NCI-H345 (cell line): ENCODE measurements at regions not wholly inside any gene's neighbourhood (a gene's known extent, or its start where the extent isn't known, plus 50 kb on each side); places are given as distances from the start of the nearest gene placed in this dataset.
"Not testable (repeated sequence)": the region's sequence is repeated elsewhere in the genome, so short reads cannot be mapped to it uniquely, and the experiment has no call there.

Experiments used
- DNase-seq: peaks from one replicate; lab custom pipeline; 2025; lab: John Stamatoyannopoulos, UW

DNA sequence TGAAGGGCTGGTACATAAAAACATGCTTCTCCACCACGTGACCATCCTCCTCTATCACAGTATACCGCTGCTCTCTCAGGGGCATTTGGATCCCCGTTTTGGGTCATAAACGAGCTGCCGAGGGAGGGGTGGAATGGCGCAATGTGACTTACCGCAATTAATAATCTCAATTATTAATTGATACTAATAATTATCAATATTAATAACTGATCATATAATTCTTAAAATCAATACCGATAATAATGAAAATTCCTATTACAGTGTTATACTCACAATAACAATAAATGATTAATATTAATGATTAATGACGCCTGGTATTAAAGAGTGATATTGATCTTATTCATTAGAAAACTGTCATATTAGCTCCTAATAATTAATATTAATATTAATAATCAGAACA, 56.1 kb upstream of the FRG2C start:
- DNase-seq, result not testable (repeated sequence)

DNA sequence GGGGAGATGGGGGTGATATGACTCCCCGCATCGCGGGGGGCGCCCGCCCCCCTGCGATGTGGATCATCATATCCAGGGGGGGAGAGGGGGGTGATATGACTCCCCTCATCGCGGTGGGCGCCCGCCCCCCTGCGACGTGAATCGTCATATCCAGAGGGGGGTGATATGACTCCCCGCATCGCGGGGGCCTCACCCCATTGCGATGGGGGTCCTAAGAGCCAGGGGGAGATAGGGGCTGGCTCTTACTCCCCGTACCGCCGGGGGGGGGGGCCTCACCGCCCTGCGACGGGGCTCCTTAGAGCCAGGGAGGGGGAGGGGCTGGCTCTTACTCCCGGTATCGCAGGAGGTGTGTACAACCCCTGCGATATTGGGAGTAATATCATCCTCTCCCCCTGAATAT, 54.5 kb upstream of the FRG2C start:
- not testable (repeated sequence) for DNase-seq

- no peak for DNase-seq
Measured at GRCh38 chr3:75610773-75611172, 53.4 kb upstream of the FRG2C start.

DNA sequence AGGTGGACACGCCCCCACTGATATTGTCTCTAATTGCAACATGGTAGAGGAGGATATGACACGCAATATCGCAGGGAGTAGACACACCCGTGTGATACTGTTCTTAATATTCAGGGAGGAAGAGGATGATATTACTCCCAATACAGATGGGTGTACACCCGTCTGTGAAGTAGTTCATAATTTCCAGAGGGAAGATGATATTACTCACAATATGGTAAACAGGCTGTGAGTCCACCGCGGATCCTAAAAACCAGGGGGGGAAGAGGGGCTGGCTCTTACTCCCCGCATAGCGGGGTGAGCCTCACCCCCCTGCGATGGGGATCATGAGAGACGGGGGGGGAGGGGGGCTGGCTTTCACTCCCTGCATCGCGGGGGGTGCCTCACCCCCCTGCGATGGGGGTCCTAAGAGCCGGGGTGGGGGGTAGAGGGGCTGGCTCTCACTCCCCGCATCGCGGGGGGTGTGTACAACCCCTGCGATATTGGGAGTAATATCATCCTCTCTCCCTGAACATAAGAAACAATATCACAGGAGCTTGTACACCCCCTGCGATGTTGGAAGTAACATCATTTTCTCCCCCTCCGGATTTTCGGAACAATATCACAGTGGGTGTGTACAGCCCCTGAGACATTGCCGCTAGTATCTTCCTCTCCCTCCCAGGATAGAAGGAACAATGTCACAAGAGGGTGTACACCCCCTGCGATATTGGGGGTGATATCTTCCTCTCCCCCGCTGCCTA, 52.2 kb upstream of the FRG2C start:
- not testable (repeated sequence) for DNase-seq
